Smooth muscle cell (in vitro differentiated cells): ENCODE measurements at regions not wholly inside any gene's neighbourhood (a gene's known extent, or its start where the extent isn't known, plus 50 kb on each side); places are given as distances from the start of the nearest gene placed in this dataset.

Experiments
- DNase-seq: peaks from one replicate; lab custom pipeline; 2025; ENCODE audit not compliant: unreplicated experiment; lab: John Stamatoyannopoulos, UW
- H2AFZ ChIP-seq: fragments of 200-600 bp; sonication (generic); 2 replicates; pipeline ENCODE4 v1.6.0; 2016; ENCODE audit warnings: antibody characterized with exemption, low read depth, mild to moderate bottlenecking
- H3F3A ChIP-seq: fragments of 200-600 bp; sonication (generic); 2 replicates; pipeline ENCODE4 v1.6.0; 2017; ENCODE audit warnings: antibody characterized with exemption, low read depth
- H3K27ac ChIP-seq: fragments of 200-600 bp; sonication (generic); 2 replicates; pipeline ENCODE4 v1.5.1; 2016; ENCODE audit warnings: low read depth, mild to moderate bottlenecking
- H3K27me3 ChIP-seq: fragments of 200-600 bp; sonication (generic); 2 replicates; pipeline ENCODE4 v1.6.1; 2016; ENCODE audit warnings: low read depth, mild to moderate bottlenecking
- H3K36me3 ChIP-seq: fragments of 200-600 bp; sonication (generic); 2 replicates; pipeline ENCODE4 v1.5.1; 2016; ENCODE audit warnings: low read depth
- H3K4me1 ChIP-seq: fragments of 200-600 bp; sonication (generic); 2 replicates; pipeline ENCODE4 v1.5.1; 2016; ENCODE audit warnings: low read depth
- H3K4me2 ChIP-seq: fragments of 200-600 bp; sonication (generic); 2 replicates; pipeline ENCODE4 v1.6.0; 2016; ENCODE audit warnings: mild to moderate bottlenecking
- H3K4me3 ChIP-seq: fragments of 200-600 bp; sonication (generic); 2 replicates; pipeline ENCODE4 v1.5.1; 2016; ENCODE audit warnings: mild to moderate bottlenecking
- H3K79me2 ChIP-seq: fragments of 200-600 bp; sonication (generic); 2 replicates; pipeline ENCODE4 v1.6.0; 2016; ENCODE audit warnings: low read depth, mild to moderate bottlenecking
- H3K9ac ChIP-seq: fragments of 200-600 bp; sonication (generic); 2 replicates; pipeline ENCODE4 v1.6.0; 2016; ENCODE audit warnings: low read depth
- H3K9me3 ChIP-seq: fragments of 200-600 bp; sonication (generic); replicated peaks from 2 replicates; pipeline ENCODE4 v1.5.1; 2016; ENCODE audit warnings: low read depth
- H4K20me1 ChIP-seq: fragments of 200-600 bp; sonication (generic); 2 replicates; pipeline ENCODE4 v1.6.0; 2016; ENCODE audit warnings: low read depth
- CTCF ChIP-seq: fragments of 200-600 bp; sonication (generic); IDR thresholded peaks from 2 replicates; pipeline ENCODE4 v1.5.1; 2017; ENCODE audit warnings: borderline replicate concordance, mild to moderate bottlenecking, antibody characterized with exemption; ENCODE audit not compliant: insufficient read depth, poor library complexity, severe bottlenecking
- WGBS: methylation state at CpG from one replicate; pipeline ENCODE4 v1.1.7; 2016; ENCODE audit warnings: low lambda C conversion rate; 5-methylcytosine and 5-hydroxymethylcytosine counted together

DNA sequence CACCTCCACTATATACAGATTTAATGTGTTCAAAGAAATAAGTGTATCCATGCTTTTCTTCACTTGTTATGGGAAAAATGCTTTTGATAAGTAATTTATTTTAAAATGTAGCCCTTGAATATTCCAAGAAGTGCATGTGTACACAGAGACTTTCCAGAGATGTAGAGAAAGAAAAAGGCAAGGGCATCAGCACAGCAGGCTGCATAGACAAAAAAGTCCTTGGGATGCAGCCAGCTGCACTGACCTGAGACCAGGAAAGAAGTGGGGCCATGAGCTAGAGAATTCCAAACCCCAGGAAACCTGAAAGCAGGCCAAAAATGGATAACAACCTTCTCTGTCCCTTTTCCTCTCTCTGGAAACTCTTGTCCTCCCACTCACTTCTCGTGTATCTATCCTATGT, 51.6 kb upstream of the PRDM8 start:
- Histone ChIP-seq H4K20me1 (no peaks in the 10 kb centered on the region), H3K4me1 (no peaks in the 10 kb centered on the region), H3K4me3 (no peak overlapping the region), H3K4me2 (no peak overlapping the region), H3K27ac (no peak overlapping the region), H2AFZ (no peak overlapping the region), H3K27me3 (no peaks in the 10 kb centered on the region), H3K9ac (no peak overlapping the region), H3F3A (no peaks in the 10 kb centered on the region), H3K9me3 (no peaks in the 10 kb centered on the region), H3K79me2 (no peaks in the 10 kb centered on the region), H3K36me3 (no peaks in the 10 kb centered on the region)
- TF ChIP-seq CTCF: no peak
- 82% methylated on average over 1 of the region's 1 CpG for WGBS
- DNase-seq: no peak

GRCh38 chr4:80144676-80145470, 52.4 kb upstream of the PRDM8 start:
- DNase-seq: no peak
- Histone ChIP-seq H3K27ac (no peak overlapping the region), H3K4me3 (no peak overlapping the region), H3K9me3 (no peaks in the 10 kb centered on the region), H4K20me1 (no peaks in the 10 kb centered on the region), H3F3A (no peaks in the 10 kb centered on the region), H3K36me3 (no peaks in the 10 kb centered on the region), H3K27me3 (no peaks in the 10 kb centered on the region), H3K4me1 (no peaks in the 10 kb centered on the region), H3K4me2 (no peak overlapping the region), H3K79me2 (no peaks in the 10 kb centered on the region), H2AFZ (no peak overlapping the region), H3K9ac (no peak overlapping the region)
- no peak for TF ChIP-seq CTCF

DNA sequence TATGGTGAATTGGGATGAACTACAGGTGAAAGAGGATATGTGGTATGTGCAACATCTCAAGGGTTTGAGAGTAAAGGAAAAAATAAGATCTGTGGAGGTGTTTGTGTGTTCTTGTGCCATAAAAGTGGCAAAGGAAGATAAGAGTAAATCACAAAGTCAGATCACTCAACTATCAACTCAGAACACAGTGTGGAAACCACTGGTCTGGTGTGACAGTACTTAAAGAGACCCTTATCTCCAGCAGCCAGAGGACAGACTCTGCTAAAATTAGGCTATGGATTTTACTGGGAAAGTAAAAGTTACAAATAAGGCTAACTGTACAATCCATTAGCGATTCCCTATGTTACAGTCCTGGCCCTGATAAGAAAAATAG, 54.0 kb upstream of the PRDM8 start:
- H3K4me2 ChIP-seq: no peak overlapping the region
- no peak for TF ChIP-seq CTCF
- H3K79me2 ChIP-seq: no peaks in the 10 kb centered on the region
- H3F3A ChIP-seq: no peaks in the 10 kb centered on the region
- no peaks in the 10 kb centered on the region for H3K36me3 ChIP-seq
- H3K4me3 ChIP-seq: no peak overlapping the region
- no peak overlapping the region for H3K9ac ChIP-seq
- H3K9me3 ChIP-seq: no peaks in the 10 kb centered on the region
- WGBS: 34% methylated on average over 1 of the region's 1 CpG
- no peak for DNase-seq
- no peaks in the 10 kb centered on the region for H3K27me3 ChIP-seq
- no peaks in the 10 kb centered on the region for H3K4me1 ChIP-seq
- H2AFZ ChIP-seq: no peak overlapping the region
- no peaks in the 10 kb centered on the region for H4K20me1 ChIP-seq
- no peak overlapping the region for H3K27ac ChIP-seq
